ENCODE measurements at regions not wholly inside any gene's neighbourhood (a gene's known extent, or its start where the extent isn't known, plus 50 kb on each side); places are given as distances from the start of the nearest gene placed in this dataset.

DNA sequence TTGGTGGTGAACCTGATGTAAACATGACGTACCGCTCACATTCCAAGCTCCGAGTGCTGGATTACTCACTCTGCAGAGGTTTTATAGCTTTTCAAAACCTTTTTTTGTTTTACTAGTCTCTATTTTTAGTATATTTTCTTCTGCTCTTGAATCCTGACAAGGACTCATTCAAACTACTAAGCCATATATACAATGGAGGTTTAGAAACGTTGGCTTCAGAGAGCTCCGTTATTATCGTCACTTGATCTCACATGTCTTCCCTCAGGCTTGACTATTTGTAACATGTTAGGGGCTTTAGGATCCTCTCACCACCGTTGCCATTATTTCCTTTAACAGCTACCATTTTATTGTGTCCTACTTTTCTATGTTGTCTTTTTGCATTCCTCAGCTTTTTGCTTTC, 1321.5 kb upstream of the FLRT2 start:
- no peak for DNase-seq (ENCODE audit: low read depth)

DNA sequence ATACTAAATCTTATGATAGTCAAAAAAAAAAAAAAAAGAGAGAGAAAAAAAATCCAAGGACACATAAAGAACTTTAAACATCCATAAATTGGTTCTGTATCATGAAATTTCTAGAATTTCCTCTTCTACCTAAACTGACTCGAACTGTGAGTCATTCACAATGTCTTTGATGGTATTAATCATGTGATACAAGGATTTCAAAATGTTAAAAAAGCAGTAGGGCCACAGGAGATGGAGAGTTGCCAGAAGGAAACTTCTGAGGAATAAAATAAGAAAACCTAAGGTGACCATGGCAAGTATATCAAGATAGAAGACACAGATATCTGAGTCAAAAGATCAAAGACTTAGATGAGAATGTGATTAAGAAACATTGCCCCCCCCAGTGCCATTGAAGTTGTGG, 1320.9 kb upstream of the FLRT2 start:
- no peak for DNase-seq (ENCODE audit: low read depth)

DNA sequence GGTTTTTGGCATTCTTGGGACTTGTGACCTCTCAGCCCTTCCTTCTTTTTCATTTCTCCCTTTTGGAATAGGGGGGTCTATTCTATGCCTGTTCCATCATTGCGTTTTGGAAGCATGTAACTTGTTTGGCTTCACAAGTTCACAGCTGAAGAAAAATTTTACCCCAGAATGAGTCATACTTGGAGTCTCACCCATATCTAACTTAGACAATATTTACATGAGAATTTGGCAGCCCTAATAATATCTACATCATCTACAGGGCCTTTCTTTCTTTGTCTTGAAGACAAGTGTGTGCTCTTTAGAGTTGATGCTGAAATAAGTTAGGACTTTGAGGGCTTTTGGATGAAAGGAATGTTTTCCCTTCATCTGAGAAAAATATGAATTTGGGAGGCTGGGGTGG, 1312.9 kb upstream of the FLRT2 start:
- DNase-seq (ENCODE audit: low read depth) = no peak

DNA sequence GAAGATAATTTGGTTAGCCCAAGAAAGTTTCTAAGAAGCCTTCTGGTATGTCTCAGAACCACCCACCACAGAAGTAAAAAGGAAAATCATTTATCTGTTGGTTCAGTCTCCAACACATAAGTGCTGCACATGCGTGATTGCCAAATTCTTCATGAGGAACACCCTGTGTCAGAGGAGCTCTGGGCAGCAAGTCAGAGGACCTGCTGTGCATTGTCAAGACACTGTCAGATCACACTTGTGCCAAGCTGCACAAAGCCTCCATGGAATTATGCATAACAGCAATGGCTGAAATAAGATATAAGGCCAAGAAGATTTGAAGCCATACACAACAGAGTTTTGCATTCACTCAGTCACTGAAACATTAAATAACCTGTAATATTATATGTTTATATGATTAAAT, 1304.7 kb upstream of the FLRT2 start:
- DNase-seq (ENCODE audit: low read depth) = no peak

DNA sequence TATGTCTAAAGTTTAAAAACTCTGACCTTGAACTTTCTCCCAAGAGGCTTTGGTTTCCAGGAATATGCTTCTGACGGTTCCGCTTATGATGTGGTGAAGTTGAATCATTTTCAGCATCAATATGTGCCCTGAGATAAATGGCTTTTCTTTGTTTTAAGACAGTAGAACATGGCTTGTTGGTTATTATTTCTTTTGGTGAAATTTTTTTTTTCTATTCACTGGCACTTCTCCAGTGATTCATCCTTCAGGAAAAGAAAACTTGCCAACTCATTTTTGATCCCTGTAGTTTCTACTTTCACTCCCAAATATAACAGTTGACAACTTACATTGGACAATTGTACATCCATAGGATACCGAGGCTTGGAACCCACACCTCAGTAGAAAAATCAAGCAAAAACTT, 1301.2 kb upstream of the FLRT2 start:
- no peak for DNase-seq (ENCODE audit: low read depth)

DNA sequence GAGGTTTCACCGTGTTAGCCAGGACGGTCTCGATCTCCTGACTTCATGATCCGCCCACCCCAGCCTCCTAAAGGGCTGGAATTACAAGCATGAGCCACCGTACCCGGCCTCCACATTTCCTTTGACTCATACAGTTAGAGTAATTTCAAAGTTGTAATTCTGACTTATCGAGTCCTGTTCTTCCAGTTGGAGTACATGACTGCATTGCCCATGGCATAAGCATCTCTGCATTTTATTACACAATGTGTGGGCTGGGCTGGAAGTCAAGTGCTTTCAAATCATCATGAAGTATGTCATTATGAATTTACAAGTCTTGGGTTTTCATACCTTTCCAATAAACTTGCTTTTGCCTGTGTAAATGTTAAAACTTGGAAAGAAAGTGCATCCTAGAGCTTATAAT, 1295.7 kb upstream of the FLRT2 start:
- DNase-seq (ENCODE audit: low read depth) = no peak

DNA sequence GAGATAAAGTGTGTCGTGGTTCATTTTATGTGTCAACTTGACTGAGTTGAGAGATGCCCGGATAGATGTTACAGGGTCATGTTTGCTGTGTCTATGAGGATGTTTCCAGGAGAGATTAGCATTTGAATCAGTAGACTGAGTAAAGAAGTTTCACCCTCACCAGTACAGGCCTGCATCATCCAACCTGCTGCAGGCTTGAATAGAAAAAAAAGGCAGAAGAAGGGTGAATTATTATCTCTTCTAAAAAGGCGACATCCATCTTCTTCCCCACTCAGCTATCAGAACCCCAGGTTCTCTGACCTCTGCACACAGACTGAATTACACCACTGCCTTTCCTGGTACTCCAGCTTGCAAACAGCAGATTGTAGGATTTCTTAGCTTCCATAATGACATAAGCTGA, 1293.7 kb upstream of the FLRT2 start:
- no peak for DNase-seq (ENCODE audit: low read depth)

DNA sequence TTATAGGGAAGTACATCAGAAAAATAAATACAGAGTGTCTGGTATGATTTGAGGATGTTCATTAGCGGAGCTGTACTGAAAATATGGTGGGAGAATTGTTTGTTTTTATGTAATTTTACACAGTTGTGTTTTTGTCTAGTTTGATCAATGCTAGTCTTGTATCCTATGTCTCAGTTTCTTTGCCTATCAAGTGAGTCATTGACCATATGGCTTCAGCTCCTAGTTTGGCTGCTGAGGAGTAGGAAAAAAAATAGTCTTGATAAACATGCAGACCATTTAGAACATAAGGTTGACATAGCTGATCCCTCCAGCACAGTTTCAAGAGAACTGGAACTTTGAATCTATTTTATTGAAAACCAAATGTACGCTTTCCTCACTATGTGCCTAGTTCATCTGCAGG, 1292.1 kb upstream of the FLRT2 start:
- DNase-seq (ENCODE audit: low read depth) = no peak

DNA sequence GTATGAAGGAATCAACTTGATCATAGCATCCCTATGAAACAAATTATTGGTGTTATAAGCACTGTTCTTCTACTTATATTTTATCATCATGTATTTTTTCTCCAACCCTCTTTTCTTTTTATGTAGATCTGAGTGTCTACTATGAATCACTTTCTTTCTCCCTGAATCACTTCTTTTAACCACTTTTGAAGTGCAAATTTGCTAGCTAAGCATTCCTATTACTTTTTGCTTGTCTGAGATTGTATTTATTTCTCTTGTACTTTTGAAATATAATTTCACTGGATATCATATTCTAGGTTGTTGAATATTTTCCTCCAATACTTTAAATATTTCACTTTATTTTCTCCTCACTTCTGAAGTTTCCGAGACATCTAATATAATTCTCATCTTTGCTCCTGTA, 1282.3 kb upstream of the FLRT2 start:
- no peak for DNase-seq (ENCODE audit: low read depth)

DNA sequence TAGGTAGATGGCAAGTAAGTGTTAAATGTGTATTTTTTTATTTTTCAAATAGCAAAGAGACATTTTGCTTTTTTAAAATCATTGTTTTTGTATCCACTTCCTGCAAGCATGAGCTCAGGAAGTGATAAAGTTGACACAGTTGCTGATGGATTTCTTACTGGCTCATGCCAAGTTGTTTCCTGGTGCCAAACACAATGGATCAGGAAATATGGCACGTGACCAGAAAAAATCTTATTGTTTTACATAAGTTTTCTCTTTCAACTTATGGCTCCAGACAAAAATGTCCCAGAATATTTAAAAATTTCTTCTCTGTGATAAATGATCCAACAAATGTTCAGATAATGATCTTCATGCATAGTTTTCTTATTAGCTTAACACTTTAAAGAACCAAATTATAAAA, 1279.1 kb upstream of the FLRT2 start:
- DNase-seq (ENCODE audit: low read depth) = no peak

DNA sequence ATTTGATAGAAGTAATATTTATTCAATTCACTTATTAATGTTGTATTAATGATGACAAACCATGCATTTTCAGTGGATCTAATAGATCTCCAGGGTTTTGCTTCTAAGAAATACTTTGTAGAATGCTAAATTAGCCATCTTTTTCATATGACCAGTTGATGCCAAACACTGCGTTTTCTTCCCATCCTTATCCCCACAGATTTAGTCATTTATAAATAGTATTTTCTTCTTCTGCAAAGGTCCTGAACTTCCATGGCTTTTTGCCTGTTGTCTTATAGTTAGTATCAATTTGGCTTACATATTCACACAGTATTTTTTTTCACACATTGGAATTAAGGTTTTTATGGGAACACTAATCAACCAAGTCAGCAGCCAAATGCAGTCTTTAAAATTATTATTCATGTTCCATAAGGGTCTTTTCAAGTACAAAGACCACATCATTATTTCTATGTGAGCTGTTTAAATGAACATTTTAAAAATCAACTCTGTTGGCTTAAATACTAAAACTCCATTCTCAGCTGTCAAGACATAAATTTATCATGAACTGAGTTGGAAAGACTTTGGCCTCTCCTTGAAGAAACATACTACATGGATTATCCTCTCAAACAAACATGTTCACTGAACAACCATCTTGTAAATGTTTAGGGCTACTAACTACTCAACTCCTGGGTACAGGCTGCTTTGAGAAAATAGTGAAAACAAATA, 1278.4 kb upstream of the FLRT2 start:
- no peak for DNase-seq (ENCODE audit: low read depth)

DNA sequence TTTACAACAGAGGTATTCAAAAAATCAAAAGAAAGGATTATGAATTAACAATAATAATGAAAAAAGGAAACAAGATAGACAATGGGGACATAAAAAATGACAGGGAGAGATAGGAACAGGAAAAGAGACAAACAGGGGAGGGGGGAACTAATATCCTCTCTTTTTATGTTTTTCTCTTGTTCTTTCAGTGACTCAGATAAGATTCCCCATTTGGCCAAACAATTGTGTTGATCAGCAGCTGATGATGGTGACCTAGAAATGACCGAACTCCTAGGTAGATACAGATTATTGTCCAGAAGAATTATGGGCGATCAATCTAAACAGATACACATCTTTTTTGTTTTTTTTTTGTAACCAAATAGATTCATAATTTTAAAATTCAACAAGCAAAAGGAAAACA, 1277.2 kb upstream of the FLRT2 start:
- DNase-seq (ENCODE audit: low read depth) = no peak

DNA sequence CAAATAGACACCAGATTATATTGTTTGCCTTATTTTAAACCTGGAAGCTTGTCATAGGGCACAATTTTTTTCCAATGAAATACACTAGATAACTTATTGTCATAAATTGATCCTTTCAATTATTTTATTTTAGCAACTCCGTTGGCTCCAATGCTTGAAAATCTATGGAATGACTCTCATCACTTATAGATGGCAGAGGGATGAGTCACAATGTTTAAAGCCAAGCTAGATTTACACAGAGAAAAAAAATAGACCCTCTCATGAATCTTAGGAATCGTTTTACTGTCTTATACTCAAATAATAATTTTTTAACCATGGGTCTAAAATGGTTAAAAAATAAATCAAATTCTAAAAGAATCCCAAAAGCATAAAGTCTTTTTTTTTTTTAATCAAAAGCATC, 1276.6 kb upstream of the FLRT2 start:
- DNase-seq (ENCODE audit: low read depth) = peak; percentile 20

DNA sequence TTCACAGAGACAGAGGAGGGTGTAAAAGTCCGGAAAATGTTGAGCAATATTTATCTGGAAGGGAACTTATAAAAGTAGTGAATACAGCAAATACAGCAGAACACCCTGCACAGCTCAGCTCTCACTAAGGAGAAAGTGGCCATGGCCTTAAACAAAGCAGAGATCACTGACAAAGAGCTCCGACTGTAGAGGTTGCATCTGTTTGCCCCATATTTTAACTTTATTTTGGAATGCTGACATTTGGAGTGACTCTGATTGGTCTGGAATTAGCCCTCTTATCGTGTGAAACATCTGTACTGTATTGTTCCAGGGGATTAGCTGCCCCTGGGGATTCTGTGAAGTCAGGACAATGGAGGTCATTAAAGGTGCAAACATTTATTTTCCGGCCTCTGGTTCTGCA, 1275.7 kb upstream of the FLRT2 start:
- no peak for DNase-seq (ENCODE audit: low read depth)

DNA sequence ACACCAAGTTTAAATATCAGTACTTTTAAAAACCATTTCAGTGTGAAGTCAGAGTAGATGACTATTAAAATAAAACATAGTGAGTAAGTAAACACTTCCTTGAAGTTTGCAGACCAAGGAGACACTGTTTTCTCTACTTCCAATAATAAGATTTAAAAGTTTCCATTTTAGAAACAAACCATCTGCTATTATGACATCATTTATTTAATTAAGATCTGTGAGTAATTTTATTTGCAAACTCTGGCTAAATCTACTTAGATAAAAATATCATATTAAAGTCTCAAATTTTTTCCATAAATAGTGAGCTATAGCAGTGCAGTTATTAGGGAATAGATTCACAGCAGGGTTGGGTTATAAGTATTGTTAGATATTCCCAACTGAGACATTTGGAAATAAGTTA, 1267.0 kb upstream of the FLRT2 start:
- no peak for DNase-seq (ENCODE audit: low read depth)

DNA sequence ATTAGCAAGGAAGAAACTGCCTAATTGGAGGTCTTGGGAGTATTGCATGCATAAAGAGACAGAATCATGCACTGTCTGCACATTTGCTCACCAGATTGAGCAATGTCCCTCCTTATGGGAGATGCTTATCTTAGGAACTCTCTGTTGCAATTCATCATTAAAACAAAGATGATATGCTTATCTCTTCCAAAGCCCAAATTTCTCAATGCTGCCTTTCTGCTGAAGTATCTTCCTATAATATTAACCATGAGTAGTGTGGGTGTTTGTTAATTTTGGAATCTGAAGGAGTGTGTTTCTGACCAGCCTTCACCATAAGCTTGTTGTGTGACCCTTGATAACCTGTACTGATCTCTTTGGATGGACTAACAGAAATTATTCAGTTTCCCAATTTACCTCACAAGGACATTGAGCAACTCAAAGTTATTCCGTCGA, 1257.6 kb upstream of the FLRT2 start:
- DNase-seq (ENCODE audit: low read depth) = no peak

DNA sequence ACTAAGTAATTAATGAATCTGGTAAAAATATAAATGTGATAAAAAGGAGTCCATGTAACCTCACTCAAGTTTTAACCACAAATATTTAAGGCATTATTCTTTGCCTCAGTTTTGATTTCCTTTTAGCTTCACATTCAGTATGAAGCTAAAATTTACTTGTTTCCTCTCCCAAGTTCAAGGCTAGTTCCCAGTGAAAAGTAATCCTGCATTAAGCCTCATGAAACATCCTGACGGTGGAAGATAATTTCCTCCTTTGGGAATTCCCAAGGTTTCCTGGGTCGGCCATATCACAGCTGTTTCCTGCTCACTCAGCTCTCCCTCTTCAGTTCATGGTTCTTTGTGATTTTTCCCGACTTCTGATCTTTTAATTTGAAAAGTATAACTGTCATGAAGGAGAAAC, 1256.8 kb upstream of the FLRT2 start:
- DNase-seq (ENCODE audit: low read depth) = no peak

DNA sequence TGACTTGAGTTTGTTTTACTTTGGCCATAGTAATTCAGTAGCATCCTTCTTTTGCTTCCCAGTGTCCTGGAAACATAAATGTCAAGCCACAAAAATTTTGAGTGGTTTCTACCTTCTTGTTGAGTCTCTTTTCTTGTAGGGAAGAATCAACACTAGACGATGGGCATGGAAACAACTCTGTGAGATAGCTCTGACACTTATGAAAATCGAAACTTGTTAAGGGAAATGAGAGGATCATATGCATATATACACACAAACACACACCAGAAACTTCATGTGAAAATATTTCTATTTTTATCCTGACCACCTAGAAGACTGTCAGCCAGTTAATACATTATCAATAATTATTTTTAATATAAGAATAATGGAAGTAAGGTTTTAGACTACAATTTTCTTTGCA, 1247.3 kb upstream of the FLRT2 start:
- no peak for DNase-seq (ENCODE audit: low read depth)

DNA sequence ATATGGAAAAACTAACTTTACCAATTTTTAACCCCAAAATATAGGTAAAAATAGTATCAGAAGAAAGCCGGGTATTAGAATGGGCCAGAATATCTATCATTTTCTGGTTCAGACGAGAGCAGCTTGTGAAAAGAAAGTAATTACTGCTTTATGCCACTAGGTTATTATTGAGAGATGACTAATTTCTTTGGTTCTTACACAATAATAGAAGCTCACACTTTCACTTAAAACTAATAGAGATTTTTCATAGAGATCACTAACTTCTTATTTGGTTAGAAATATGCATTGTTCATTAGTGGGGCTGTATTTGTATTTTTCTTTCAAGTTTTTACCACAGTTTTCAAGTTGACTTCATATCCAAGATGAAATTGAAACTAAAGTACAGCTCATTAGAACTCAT, 1241.2 kb upstream of the FLRT2 start:
- DNase-seq (ENCODE audit: low read depth) = no peak

DNA sequence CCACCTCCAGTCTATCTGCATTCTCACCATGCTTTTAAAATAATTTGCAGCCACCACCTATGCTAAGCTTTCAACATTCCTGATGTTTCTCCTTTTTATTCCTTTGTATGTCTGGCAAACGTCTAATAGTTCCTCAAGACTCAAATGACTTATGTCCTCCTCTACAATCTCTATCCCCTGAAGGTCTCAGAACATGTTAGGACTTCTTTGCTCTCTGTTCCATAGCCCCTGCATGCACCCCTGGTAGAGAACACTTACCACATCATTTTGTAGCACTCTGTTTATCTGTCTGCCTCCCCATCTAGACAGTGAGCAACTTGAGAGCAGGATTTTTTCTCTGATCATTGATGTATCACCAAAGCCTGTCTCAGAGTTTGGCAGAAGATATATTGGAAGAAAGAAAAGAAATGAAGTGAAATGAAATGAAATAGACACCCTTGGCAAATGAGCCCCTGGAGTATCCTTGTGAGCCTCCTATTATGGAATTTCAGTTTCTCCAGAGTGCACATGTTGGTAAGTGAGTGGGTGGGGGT, 1231.2 kb upstream of the FLRT2 start:
- DNase-seq (ENCODE audit: low read depth) = no peak

DNA sequence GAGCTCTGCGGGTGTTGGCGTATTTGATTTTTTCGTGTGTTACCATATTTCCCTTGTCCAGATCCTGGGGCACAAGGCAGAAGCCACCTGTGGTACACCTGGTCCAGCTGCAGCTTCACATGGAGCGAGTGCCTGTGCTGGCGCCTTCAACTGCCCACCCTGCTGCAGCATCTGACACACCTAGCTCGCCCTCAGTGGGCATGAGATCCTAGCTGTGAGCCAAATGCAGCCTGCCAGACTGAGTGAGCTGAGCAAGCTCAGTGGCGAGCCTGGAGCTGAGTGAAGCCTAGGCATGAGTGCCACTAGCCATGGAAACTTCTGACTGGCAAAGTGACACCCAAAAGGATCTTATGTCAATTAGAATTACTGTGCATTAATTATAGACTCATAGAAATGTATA, 1226.8 kb upstream of the FLRT2 start:
- DNase-seq (ENCODE audit: low read depth) = no peak

DNA sequence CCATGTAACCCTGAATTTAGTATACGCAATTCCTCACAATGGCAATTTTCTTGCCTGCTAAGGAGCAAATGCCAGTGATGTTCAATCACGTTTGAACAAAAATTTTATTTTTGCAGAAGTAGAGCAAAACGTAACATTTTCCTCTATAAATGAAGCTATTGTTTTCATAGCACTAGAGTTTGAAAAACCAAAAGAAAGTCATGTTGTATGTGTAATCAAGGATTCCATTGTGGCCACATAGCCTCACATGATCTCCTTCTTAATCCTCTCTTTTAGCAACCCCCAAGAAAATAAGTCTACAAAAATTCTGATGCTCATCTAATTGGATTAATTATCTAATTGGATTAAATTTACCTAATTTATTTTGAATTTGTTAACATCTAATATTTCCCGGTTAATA, 1217.4 kb upstream of the FLRT2 start:
- no peak for DNase-seq (ENCODE audit: low read depth)

DNA sequence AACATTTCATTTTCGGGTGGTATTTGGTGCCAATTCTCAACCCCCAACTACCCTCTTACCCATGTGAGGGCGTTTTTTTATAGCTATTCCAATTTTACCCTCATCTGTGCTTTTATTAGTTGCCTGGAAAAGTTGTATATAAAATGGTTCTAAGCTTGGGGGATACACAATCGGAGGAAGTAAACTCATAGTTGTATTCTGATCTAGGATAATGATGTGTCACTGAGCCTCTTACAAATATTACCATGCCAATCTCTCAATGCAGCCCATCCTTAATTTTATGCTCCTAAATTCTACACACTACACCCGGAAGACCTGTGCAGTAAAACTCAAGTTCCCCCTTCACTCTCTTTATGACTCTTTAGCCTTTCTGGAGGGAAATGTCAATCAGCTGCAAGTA, 1206.5 kb upstream of the FLRT2 start:
- DNase-seq (ENCODE audit: low read depth) = no peak

DNA sequence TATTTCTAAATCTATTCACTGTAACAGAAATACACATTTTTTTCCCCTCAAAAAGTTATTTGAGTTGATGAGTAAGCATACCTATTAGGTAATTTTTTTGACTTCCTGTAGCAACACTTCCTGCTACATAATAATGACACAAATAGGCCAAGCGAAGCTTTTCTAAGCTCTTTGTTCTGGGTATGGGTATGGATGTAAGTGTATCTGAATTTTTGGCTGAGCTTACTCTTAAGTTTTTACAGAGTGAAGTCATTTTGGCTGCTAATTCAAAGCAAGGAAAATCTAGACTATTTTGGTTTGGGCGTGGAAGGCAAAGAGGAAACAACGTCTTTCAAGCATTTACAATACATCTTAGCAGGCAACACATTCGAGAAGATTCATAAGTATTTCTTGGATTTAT, 1206.0 kb upstream of the FLRT2 start:
- no peak for DNase-seq (ENCODE audit: low read depth)

DNA sequence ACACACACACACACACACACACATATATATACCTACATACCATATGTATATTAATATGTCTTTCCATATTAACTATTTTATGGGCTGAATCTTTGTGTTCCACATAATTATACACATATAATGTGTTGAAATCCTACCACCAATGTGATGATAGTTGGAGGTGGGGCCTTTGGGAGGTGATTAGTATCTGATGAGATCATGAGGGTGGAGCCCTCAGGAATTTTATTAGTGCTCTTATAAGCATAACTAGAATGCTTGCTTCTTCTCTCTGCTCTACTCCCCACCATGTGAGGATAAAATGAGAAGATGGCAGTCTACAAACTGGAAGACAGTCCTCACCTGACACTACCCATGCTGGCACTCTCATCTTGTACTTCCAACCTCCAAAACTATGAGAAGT, 1193.5 kb upstream of the FLRT2 start:
- no peak for DNase-seq (ENCODE audit: low read depth)

All from HS-27A (cell line).